Stomach smooth muscle (tissue), 2 donors: ENCODE measurements at regions not wholly inside any gene's neighbourhood (a gene's known extent, or its start where the extent isn't known, plus 50 kb on each side); places are given as distances from the start of the nearest gene placed in this dataset.
"Not testable (repeated sequence)": the region's sequence is repeated elsewhere in the genome, so short reads cannot be mapped to it uniquely, and the experiment has no call there.

Experiments
- H3K27ac ChIP-seq: one replicate; pipeline ENCODE4 v1.7.0; 2013; ENCODE audit warnings: mild to moderate bottlenecking, low read length, inconsistent platforms
- H3K27me3 ChIP-seq, 2 donors: one replicate each; pipeline ENCODE4 v1.7.0; 2013; ENCODE audit warnings: low read length in 2 of 2; ENCODE audit not compliant: insufficient read depth in 2 of 2, control insufficient read depth in 1 of 2
- H3K36me3 ChIP-seq, 2 donors: one replicate each; pipeline ENCODE4 v1.7.0; 2013; ENCODE audit warnings: low read length in 2 of 2; ENCODE audit not compliant: control insufficient read depth in 2 of 2, insufficient read depth in 2 of 2
- H3K4me1 ChIP-seq: one replicate; pipeline ENCODE4 v1.7.0; 2013; ENCODE audit warnings: low read length; ENCODE audit not compliant: control insufficient read depth, insufficient read depth
- H3K4me3 ChIP-seq, 2 donors: one replicate each; pipeline ENCODE4 v1.7.0; 2013; ENCODE audit warnings: low read length in 2 of 2
- H3K9ac ChIP-seq, 2 donors: one replicate each; pipeline ENCODE4 v1.7.0; 2013; ENCODE audit warnings: low read length in 2 of 2, mild to moderate bottlenecking in 1 of 2
- H3K9me3 ChIP-seq, 2 donors: one replicate each; pipeline ENCODE4 v1.7.0; 2013; ENCODE audit warnings: low read length in 2 of 2; ENCODE audit not compliant: control insufficient read depth in 2 of 2
- donor health status: healthy.
- donor health status: Pancreatic carcinoma.

DNA sequence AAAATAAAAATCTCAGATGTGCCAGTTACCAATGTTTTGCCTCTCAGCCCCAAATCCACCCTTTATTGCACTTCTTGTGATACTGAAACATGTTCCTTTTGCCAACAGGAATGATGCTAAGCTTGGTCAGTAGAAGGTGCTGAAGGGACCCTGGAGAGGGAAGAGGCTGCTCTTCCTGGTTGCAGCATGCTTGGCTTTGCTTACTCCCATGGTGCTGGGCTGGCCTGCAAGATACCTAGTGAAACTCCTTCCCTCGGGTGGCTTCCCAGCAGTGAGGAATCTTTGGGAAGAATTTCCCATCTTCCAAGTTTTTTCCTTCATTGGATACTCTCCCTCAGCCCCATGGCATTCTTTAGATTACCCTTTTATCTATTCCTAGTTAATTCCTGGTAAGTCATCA, 151.8 kb upstream of the TGFBR2 start:
- Histone ChIP-seq H3K9me3 (no peaks in the 10 kb centered on the region), H3K36me3 (no peaks in the 10 kb centered on the region), H3K27ac (no peak overlapping the region), H3K27me3 (no peaks in the 10 kb centered on the region), H3K4me3 (no peak overlapping the region), H3K9ac (no peak overlapping the region), H3K4me1 (no peaks in the 10 kb centered on the region)

- not testable (repeated sequence) for H3K27ac ChIP-seq, H3K9me3 ChIP-seq, H3K9ac ChIP-seq, H3K36me3 ChIP-seq, H3K4me1 ChIP-seq, H3K4me3 ChIP-seq, H3K27me3 ChIP-seq
Observed at GRCh38 chr3:30455112-30455511, 151.3 kb upstream of the TGFBR2 start.

- Histone ChIP-seq H3K9me3 (no peaks in the 10 kb centered on the region), H3K4me3 (no peak overlapping the region), H3K4me1 (no peaks in the 10 kb centered on the region), H3K36me3 (no peaks in the 10 kb centered on the region), H3K27me3 (no peaks in the 10 kb centered on the region), H3K9ac (no peak overlapping the region), H3K27ac (no peak overlapping the region)
Observed at GRCh38 chr3:30455840-30456239, 150.6 kb upstream of the TGFBR2 start.

DNA sequence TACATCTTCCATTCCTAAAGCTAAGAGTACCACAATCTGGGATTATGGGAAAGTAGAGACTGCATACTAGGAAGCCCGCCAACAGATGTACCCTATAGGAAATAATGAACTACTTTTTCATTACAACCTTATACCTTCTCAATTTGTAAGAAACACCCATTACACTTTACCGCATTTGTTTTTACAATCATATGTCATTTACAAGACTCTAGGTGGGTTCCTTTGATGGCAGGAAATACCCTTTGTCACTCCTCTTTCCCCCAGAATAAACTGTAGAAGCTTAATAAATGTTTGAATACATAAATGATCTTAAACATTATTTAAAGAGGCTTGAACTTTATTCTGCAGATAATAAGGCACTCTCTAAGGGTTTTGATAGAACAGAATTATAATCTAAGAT, 150.1 kb upstream of the TGFBR2 start:
- Histone ChIP-seq H3K4me1 (no peaks in the 10 kb centered on the region), H3K9me3 (no peaks in the 10 kb centered on the region), H3K36me3 (no peaks in the 10 kb centered on the region), H3K9ac (no peak overlapping the region), H3K27ac (no peak overlapping the region), H3K27me3 (no peaks in the 10 kb centered on the region), H3K4me3 (no peak overlapping the region)

GRCh38 chr3:30457081-30457480, 149.3 kb upstream of the TGFBR2 start:
- Histone ChIP-seq H3K4me1 (no peaks in the 10 kb centered on the region), H3K27me3 (no peaks in the 10 kb centered on the region), H3K36me3 (no peaks in the 10 kb centered on the region), H3K9ac (no peak overlapping the region), H3K9me3 (no peaks in the 10 kb centered on the region), H3K4me3 (no peak overlapping the region), H3K27ac (no peak overlapping the region)

GRCh38 chr3:30457726-30458125, 148.7 kb upstream of the TGFBR2 start:
- H3K27me3 ChIP-seq: no peaks in the 10 kb centered on the region
- no peak overlapping the region for H3K4me3 ChIP-seq
- no peak overlapping the region for H3K27ac ChIP-seq
- H3K9me3 ChIP-seq: no peaks in the 10 kb centered on the region
- H3K4me1 ChIP-seq: no peaks in the 10 kb centered on the region
- H3K9ac ChIP-seq: no peak overlapping the region
- H3K36me3 ChIP-seq: no peaks in the 10 kb centered on the region

GRCh38 chr3:30458376-30459171, 147.8 kb upstream of the TGFBR2 start:
- Histone ChIP-seq H3K4me1 (no peaks in the 10 kb centered on the region), H3K9ac (no peak overlapping the region), H3K9me3 (no peaks in the 10 kb centered on the region), H3K27me3 (no peaks in the 10 kb centered on the region), H3K36me3 (no peaks in the 10 kb centered on the region), H3K4me3 (no peak overlapping the region), H3K27ac (no peak overlapping the region)

DNA sequence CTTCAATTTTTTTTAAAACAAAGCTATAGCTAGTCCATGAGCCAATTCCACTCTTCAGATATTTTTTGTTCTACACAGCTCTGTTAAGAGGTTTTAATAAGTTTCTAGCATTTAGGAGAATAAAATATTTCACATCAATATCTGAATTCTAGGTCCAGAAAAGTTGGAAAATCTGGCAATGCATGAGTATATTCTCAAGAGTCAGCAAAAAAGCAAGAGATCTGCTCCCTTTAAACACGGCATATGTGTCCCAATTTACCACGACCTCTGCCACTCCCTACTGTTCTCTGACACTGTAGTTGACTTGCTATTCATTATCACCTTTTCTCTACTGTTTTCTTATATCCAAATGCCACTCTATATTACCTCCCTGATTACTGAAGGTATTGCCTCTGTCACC, 145.1 kb upstream of the TGFBR2 start:
- no peaks in the 10 kb centered on the region for H3K36me3 ChIP-seq
- H3K4me1 ChIP-seq: no peaks in the 10 kb centered on the region
- H3K9me3 ChIP-seq: no peaks in the 10 kb centered on the region
- no peak overlapping the region for H3K27ac ChIP-seq
- no peaks in the 10 kb centered on the region for H3K27me3 ChIP-seq
- no peak overlapping the region for H3K4me3 ChIP-seq
- H3K9ac ChIP-seq: no peak overlapping the region

GRCh38 chr3:30462721-30463470, 143.5 kb upstream of the TGFBR2 start:
- Histone ChIP-seq H3K36me3 (no peaks in the 10 kb centered on the region), H3K9ac (no peak overlapping the region), H3K9me3 (no peaks in the 10 kb centered on the region), H3K4me3 (no peak overlapping the region), H3K27me3 (no peaks in the 10 kb centered on the region), H3K27ac (no peak overlapping the region), H3K4me1 (no peaks in the 10 kb centered on the region)

GRCh38 chr3:30464381-30464780, 142.0 kb upstream of the TGFBR2 start:
- no peak overlapping the region for H3K27ac ChIP-seq
- no peak overlapping the region for H3K9ac ChIP-seq
- H3K4me3 ChIP-seq: no peak overlapping the region

GRCh38 chr3:30465454-30465853, 140.9 kb upstream of the TGFBR2 start:
- H3K4me1 ChIP-seq: no peaks in the 10 kb centered on the region
- no peak overlapping the region for H3K27ac ChIP-seq
- no peaks in the 10 kb centered on the region for H3K9me3 ChIP-seq

More at GRCh38 chr3:30464381-30464780, 142.0 kb upstream of the TGFBR2 start:
- H3K9me3 ChIP-seq: no peaks in the 10 kb centered on the region
- H3K4me1 ChIP-seq: no peaks in the 10 kb centered on the region
- H3K36me3 ChIP-seq: no peaks in the 10 kb centered on the region
- H3K27me3 ChIP-seq: no peaks in the 10 kb centered on the region

More at GRCh38 chr3:30465454-30465853, 140.9 kb upstream of the TGFBR2 start:
- Histone ChIP-seq H3K9ac (no peak overlapping the region), H3K36me3 (no peaks in the 10 kb centered on the region), H3K27me3 (no peaks in the 10 kb centered on the region), H3K4me3 (no peak overlapping the region)
